Prostate gland (tissue), 2 donors: ENCODE measurements at regions not wholly inside any gene's neighbourhood (a gene's known extent, or its start where the extent isn't known, plus 50 kb on each side); places are given as distances from the start of the nearest gene placed in this dataset.

ENCODE experiments used
- DNase-seq: peaks from one replicate; pipeline ENCODE4 v3.0.0-alpha.2; 2019; ENCODE audit warnings: low spot score
- H3K27ac ChIP-seq, 2 donors: fragments of 200-600 bp; sonication (generic); 2 replicates each; pipeline ENCODE4 v1.5.1; 2017 to 2019
- H3K27me3 ChIP-seq: fragments of 200-600 bp; sonication (generic); replicated peaks from 2 replicates; pipeline ENCODE4 v1.5.1; 2019; ENCODE audit not compliant: insufficient read depth
- H3K36me3 ChIP-seq, 2 donors: fragments of 200-600 bp; sonication (generic); 1 replicate in 1 of 2; 2 replicates in 1 of 2; pipeline versions ENCODE4 v1.5.1 to v1.8.1; 2017 to 2019
- H3K4me1 ChIP-seq: fragments of 200-600 bp; sonication (generic); replicated peaks from 2 replicates; pipeline ENCODE4 v1.5.1; 2019
- H3K4me3 ChIP-seq, 2 donors: fragments of 200-600 bp; sonication (generic); 2 replicates each; pipeline ENCODE4 v1.5.1; 2017 to 2019
- H3K9me3 ChIP-seq: fragments of 200-600 bp; sonication (generic); 2 replicates; pipeline ENCODE4 v1.5.1; 2017
- POLR2A ChIP-seq: fragments of 450-650 bp; IDR thresholded peaks from one replicate; pipeline ENCODE4 v1.6.1; 2016; ENCODE audit warnings: antibody characterized with exemption, mild to moderate bottlenecking
- POLR2AphosphoS5 ChIP-seq: sonication (generic); formaldehyde crosslinking; IDR thresholded peaks from one replicate; pipeline ENCODE4 v1.6.1; 2017; ENCODE audit warnings: antibody characterized with exemption
- WGBS: methylation state at CpG from one replicate; pipeline ENCODE4 v1.1.5; 2018; 5-methylcytosine and 5-hydroxymethylcytosine counted together
- intact Hi-C: fragments of 100-400 bp; cut with DNase I; formaldehyde crosslinking; loops from one replicate; pipeline ENCODE4 v1.14.2; 2022
- TF ChIP-seq, protein P1 (sequence below), 4 experiments: fragments of 200-600 bp in 2 of 4; fragments of 450-650 bp in 2 of 4; sonication (generic) in 2 of 4; IDR thresholded peaks; 1 replicate in 3 of 4; 2 replicates in 1 of 4; pipeline ENCODE4 v1.5.1; 2016 to 2019; ENCODE audit warnings: antibody characterized with exemption in 4 of 4, mild to moderate bottlenecking in 2 of 4, moderate library complexity in 2 of 4

DNA sequence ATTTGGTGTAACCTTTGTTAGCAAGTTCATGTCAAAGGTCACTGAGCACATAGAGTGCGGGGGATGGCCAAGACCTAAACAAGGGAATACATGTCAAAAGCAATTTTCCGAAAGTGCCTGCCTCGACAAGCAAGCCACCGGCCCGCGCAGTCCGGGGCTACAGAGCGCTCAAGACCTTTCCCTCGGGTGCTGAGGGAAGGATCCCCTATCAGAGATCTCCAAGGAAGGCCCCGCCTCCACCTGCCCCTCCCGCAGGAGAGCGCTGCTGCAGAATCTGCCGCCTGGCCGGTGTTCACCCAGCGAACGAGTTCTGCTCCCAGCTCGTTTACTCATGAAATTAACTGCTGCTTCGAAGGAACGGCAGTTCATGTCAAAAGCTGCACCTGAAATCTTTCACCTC lies 252.7 kb downstream of the BMP7 start:
- Histone ChIP-seq H3K27me3 (no peaks in the 10 kb centered on the region), H3K4me1 (no peaks in the 10 kb centered on the region), H3K36me3 (no peaks in the 10 kb centered on the region), H3K27ac (no peak overlapping the region), H3K9me3 (no peaks in the 10 kb centered on the region), H3K4me3 (no peak overlapping the region)
- 3% methylated on average over 19 of the region's 19 CpGs for WGBS
- no peak for TF ChIP-seq POLR2A
- TF ChIP-seq POLR2AphosphoS5 = no peak
- TF ChIP-seq, protein P1, sequence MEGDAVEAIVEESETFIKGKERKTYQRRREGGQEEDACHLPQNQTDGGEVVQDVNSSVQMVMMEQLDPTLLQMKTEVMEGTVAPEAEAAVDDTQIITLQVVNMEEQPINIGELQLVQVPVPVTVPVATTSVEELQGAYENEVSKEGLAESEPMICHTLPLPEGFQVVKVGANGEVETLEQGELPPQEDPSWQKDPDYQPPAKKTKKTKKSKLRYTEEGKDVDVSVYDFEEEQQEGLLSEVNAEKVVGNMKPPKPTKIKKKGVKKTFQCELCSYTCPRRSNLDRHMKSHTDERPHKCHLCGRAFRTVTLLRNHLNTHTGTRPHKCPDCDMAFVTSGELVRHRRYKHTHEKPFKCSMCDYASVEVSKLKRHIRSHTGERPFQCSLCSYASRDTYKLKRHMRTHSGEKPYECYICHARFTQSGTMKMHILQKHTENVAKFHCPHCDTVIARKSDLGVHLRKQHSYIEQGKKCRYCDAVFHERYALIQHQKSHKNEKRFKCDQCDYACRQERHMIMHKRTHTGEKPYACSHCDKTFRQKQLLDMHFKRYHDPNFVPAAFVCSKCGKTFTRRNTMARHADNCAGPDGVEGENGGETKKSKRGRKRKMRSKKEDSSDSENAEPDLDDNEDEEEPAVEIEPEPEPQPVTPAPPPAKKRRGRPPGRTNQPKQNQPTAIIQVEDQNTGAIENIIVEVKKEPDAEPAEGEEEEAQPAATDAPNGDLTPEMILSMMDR (IDR thresholded peaks at IDR 0.05) = no peak
- DNase-seq = peak; percentile 51
- intact Hi-C loops = no loop called here

DNA sequence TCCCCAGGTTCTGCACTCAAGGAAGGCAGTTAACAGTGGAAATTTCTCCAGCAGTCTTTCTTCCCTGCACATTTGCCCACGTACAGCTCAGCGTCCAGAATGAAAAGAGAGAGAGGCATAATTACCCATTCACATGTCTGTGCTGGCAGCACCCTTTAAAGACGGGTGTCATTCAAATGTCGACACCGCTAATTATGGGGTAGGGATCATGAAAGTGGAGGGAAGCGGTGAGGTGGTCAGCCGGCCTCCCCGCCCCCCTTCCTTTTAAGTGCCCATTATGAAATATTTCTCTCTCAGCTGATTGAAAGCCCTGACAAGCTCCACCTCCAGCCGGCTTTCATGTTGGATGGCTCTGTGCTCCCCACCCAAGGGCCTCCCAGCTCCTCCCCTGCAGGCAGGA lies 246.1 kb downstream of the BMP7 start:
- intact Hi-C loops = no loop called here
- Histone ChIP-seq H3K27ac (no peak overlapping the region), H3K9me3 (no peaks in the 10 kb centered on the region), H3K4me1 (no peaks in the 10 kb centered on the region), H3K4me3 (no peak overlapping the region), H3K27me3 (no peaks in the 10 kb centered on the region), H3K36me3 (no peaks in the 10 kb centered on the region)
- TF ChIP-seq POLR2AphosphoS5 = no peak
- TF ChIP-seq, protein P1 (IDR thresholded peaks at IDR 0.05) = no peak
- WGBS = 39% methylated on average over 9 of the region's 9 CpGs
- no peak for DNase-seq

- WGBS = 82% methylated on average over 6 of the region's 6 CpGs
- H3K27ac ChIP-seq = no peak overlapping the region
- DNase-seq = no peak
- no peaks in the 10 kb centered on the region for H3K9me3 ChIP-seq
- H3K4me1 ChIP-seq = no peaks in the 10 kb centered on the region
- no peak for TF ChIP-seq POLR2AphosphoS5
- TF ChIP-seq, protein P1 (IDR thresholded peaks at IDR 0.05) = no peak
- no peak for TF ChIP-seq POLR2A
- intact Hi-C loops = no loop called here
- no peaks in the 10 kb centered on the region for H3K27me3 ChIP-seq
- H3K36me3 ChIP-seq = no peaks in the 10 kb centered on the region
- H3K4me3 ChIP-seq = no peak overlapping the region
These were observed 244.1 kb downstream of the BMP7 start for GRCh38 chr20:57022306-57022705.

GRCh38 chr20:57023007-57023406 lies 243.4 kb downstream of the BMP7 start:
- Histone ChIP-seq H3K9me3 (no peaks in the 10 kb centered on the region), H3K4me3 (no peak overlapping the region), H3K27me3 (no peaks in the 10 kb centered on the region), H3K4me1 (no peaks in the 10 kb centered on the region), H3K27ac (no peak overlapping the region), H3K36me3 (no peaks in the 10 kb centered on the region)
- 80% methylated on average over 2 of the region's 2 CpGs for WGBS
- TF ChIP-seq POLR2A (no peak), POLR2AphosphoS5 (no peak)
- TF ChIP-seq, protein P1 (IDR thresholded peaks at IDR 0.05) = no peak
- DNase-seq = no peak
- intact Hi-C loops = no loop called here

DNA sequence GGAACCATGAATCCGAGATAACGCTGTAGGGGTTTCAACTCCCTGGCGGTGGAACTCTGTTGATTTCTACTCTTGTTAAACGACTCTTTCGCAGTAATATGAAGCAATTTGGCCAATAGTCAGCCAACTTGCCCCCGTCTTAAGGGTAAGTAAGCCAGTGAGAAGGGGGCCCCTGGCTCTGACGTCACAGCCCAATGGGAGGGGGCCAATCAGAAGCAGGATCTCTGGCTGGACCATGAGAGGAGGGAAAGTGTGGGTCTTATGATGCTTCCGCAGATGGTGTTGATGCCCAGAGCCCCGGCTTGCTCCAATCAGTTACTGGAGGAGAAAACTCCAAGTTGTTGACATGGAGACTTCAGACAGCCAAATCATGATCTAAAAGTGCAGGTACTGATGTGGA lies 242.4 kb downstream of the BMP7 start:
- intact Hi-C loops = no loop called here
- Histone ChIP-seq H3K9me3 (no peaks in the 10 kb centered on the region), H3K36me3 (no peaks in the 10 kb centered on the region), H3K27me3 (no peaks in the 10 kb centered on the region), H3K27ac (no peak overlapping the region), H3K4me3 (no peak overlapping the region), H3K4me1 (no peaks in the 10 kb centered on the region)
- no peak for DNase-seq
- TF ChIP-seq POLR2AphosphoS5 (no peak), POLR2A (no peak)
- TF ChIP-seq, protein P1 (IDR thresholded peaks at IDR 0.05) = no peak
- WGBS = 97% methylated on average over 9 of the region's 9 CpGs
